ENCODE measurements at regions not wholly inside any gene's neighbourhood (a gene's known extent, or its start where the extent isn't known, plus 50 kb on each side); places are given as distances from the start of the nearest gene placed in this dataset.

- H3K9me3 ChIP-seq = no peaks in the 10 kb centered on the region
- Mint-ChIP-seq H3K4me3 (ENCODE audit: unreplicated experiment) (no peak overlapping the region), H3K27ac (ENCODE audit: unreplicated experiment) (no peak overlapping the region), H3K27me3 (ENCODE audit: insufficient read depth, unreplicated experiment) (peaks cover 5% of the 10 kb centered on the region), H3K4me1 (ENCODE audit: low read depth, unreplicated experiment) (no peaks in the 10 kb centered on the region), H3K36me3 (ENCODE audit: insufficient read depth, unreplicated experiment) (no peaks in the 10 kb centered on the region), H3K9me3 (ENCODE audit: unreplicated experiment) (no peaks in the 10 kb centered on the region)
- CTCF ChIA-PET = no interaction called here
- H3K36me3 ChIP-seq (ENCODE audit: control insufficient read depth, insufficient read depth, low read length) = no peaks in the 10 kb centered on the region
- no peak overlapping the region for H3K4me3 ChIP-seq (ENCODE audit: low read depth, low read length)
- no peak for TF ChIP-seq CTCF (IDR thresholded peaks at IDR 0.05; ENCODE audit: insufficient read depth in 1 of 2, low read depth in 1 of 2, low read length in 1 of 2, severe bottlenecking in 1 of 2, unreplicated experiment in 1 of 2)
- no peaks in the 10 kb centered on the region for H3K27me3 ChIP-seq (replicated peaks; ENCODE audit: control insufficient read depth, insufficient read depth, low read length)
- intact Hi-C loops (cut with micrococcal nuclease; ENCODE audit: unreplicated experiment) = no loop called here
- DNase-seq = no peak
- H3K4me1 ChIP-seq = no peaks in the 10 kb centered on the region
- POLR2A ChIA-PET = no interaction called here
- no TSS peak for BruUV-seq (replicated peaks)
Measured at GRCh38 chr4:176971576-176972115, 178.9 kb upstream of the VEGFC start.

- no peaks in the 10 kb centered on the region for H3K27me3 ChIP-seq (replicated peaks; ENCODE audit: control insufficient read depth, insufficient read depth, low read length)
- no peaks in the 10 kb centered on the region for H3K9me3 Mint-ChIP-seq (ENCODE audit: unreplicated experiment)
- H3K36me3 Mint-ChIP-seq (ENCODE audit: insufficient read depth, unreplicated experiment) = no peaks in the 10 kb centered on the region
- CTCF ChIA-PET = no interaction called here
- no TSS peak for BruUV-seq (replicated peaks)
- no peak overlapping the region for H3K4me3 ChIP-seq (ENCODE audit: low read depth, low read length)
- POLR2A ChIA-PET = no interaction called here
- intact Hi-C loops (cut with micrococcal nuclease; ENCODE audit: unreplicated experiment) = no loop called here
- no peaks in the 10 kb centered on the region for H3K4me1 ChIP-seq
- no peak overlapping the region for H3K4me3 Mint-ChIP-seq (ENCODE audit: unreplicated experiment)
- no peak for DNase-seq
- H3K27me3 Mint-ChIP-seq (ENCODE audit: insufficient read depth, unreplicated experiment) = peaks cover under 1% of the 10 kb centered on the region
- no peaks in the 10 kb centered on the region for H3K4me1 Mint-ChIP-seq (ENCODE audit: low read depth, unreplicated experiment)
- TF ChIP-seq CTCF (IDR thresholded peaks at IDR 0.05; ENCODE audit: insufficient read depth in 1 of 2, low read depth in 1 of 2, low read length in 1 of 2, severe bottlenecking in 1 of 2, unreplicated experiment in 1 of 2) = no peak
- H3K9me3 ChIP-seq = no peaks in the 10 kb centered on the region
- no peak overlapping the region for H3K27ac Mint-ChIP-seq (ENCODE audit: unreplicated experiment)
- no peaks in the 10 kb centered on the region for H3K36me3 ChIP-seq (ENCODE audit: control insufficient read depth, insufficient read depth, low read length)
Measured at GRCh38 chr4:176979416-176979815, 186.7 kb upstream of the VEGFC start.

GRCh38 chr4:176981074-176981473, 188.4 kb upstream of the VEGFC start:
- no peaks in the 10 kb centered on the region for H3K27me3 ChIP-seq (replicated peaks; ENCODE audit: control insufficient read depth, insufficient read depth, low read length)
- TF ChIP-seq CTCF (IDR thresholded peaks at IDR 0.05; ENCODE audit: insufficient read depth in 1 of 2, low read depth in 1 of 2, low read length in 1 of 2, severe bottlenecking in 1 of 2, unreplicated experiment in 1 of 2) = no peak
- ChIA-PET CTCF (no interaction called here), POLR2A (no interaction called here)
- Mint-ChIP-seq H3K36me3 (ENCODE audit: insufficient read depth, unreplicated experiment) (no peaks in the 10 kb centered on the region), H3K4me1 (ENCODE audit: low read depth, unreplicated experiment) (no peaks in the 10 kb centered on the region), H3K4me3 (ENCODE audit: unreplicated experiment) (no peak overlapping the region), H3K27me3 (ENCODE audit: insufficient read depth, unreplicated experiment) (peaks cover 4% of the 10 kb centered on the region), H3K27ac (ENCODE audit: unreplicated experiment) (no peak overlapping the region), H3K9me3 (ENCODE audit: unreplicated experiment) (no peaks in the 10 kb centered on the region)
- H3K4me3 ChIP-seq (ENCODE audit: low read depth, low read length) = no peak overlapping the region
- H3K9me3 ChIP-seq = no peaks in the 10 kb centered on the region
- intact Hi-C loops (cut with micrococcal nuclease; ENCODE audit: unreplicated experiment) = no loop called here
- no TSS peak for BruUV-seq (replicated peaks)
- H3K4me1 ChIP-seq = no peaks in the 10 kb centered on the region
- no peaks in the 10 kb centered on the region for H3K36me3 ChIP-seq (ENCODE audit: control insufficient read depth, insufficient read depth, low read length)
- no peak for DNase-seq
